EH (cell line): ENCODE measurements at regions not wholly inside any gene's neighbourhood (a gene's known extent, or its start where the extent isn't known, plus 50 kb on each side); places are given as distances from the start of the nearest gene placed in this dataset.
A peak's percentile ranks its signal among the peaks of the same experiment; 100 is the strongest.
"Not testable (repeated sequence)": the region's sequence is repeated elsewhere in the genome, so short reads cannot be mapped to it uniquely, and the experiment has no call there.

ENCODE experiments used
- DNase-seq: peaks from one replicate; pipeline ENCODE4 v3.0.0-alpha.2; 2015; ENCODE audit warnings: low read depth

DNA sequence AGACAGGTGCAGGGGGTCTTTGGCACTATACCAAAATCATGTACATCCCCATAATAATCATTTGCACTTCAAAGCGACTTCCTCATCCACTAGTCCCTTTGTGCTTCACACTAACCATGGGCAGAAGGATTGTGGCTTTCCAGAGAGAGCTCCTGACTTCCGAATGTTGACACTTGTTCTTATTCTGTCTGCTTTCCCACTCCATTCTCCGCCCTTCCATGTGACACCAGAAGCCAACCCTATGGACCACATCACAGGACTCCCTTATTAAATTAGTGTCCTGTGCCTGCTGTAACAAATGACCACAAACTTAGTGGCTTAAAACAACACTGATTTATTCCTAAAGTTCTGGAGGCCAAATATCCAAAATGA is 91.6 kb downstream of the CMC2 start:
- no peak for DNase-seq

- DNase-seq: no peak
Measured at GRCh38 chr16:80914379-80915078, 92.2 kb downstream of the CMC2 start.

- DNase-seq: no peak
Measured at GRCh38 chr16:80913397-80913796, 93.3 kb downstream of the CMC2 start.

GRCh38 chr16:80912651-80913050 is 94.0 kb downstream of the CMC2 start:
- no peak for DNase-seq

DNA sequence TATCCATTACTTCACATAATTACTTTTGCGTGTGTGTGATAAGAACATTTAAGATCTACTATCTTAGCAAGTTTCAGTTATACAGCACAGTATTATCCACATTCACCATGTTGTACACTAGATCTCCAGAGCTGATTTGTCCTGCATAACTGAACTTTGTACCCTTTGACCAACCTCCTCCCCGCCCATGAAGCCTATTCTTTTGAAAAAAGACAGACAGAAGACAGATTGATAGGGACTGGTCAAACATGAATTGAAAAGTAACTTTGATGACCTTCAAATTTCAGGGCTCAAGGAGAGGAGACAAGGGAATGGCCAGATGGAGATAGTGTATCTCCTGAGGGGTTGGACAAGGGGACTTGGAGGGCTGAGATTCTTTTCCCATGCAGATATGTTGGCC is 96.3 kb downstream of the CMC2 start:
- no peak for DNase-seq

DNA sequence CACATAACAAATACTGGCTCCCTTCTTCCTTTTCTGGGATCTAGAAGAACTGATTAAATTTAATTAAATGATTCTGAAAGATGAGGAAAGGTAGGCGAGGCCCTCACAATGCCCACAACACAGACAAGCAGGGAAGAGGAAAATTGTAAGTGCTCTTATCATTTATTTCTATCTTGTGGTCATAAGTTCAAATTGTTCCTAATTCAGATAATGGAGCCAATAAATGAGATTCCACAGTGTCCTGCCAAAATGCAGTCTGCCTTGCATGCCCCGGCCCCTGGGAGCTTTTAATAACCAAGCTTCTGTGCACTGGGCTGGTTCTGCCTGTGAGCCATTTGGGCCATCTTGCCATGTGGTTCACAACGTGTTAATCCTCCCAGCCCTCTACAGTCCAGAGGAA is 97.0 kb downstream of the CMC2 start:
- no peak for DNase-seq

DNA sequence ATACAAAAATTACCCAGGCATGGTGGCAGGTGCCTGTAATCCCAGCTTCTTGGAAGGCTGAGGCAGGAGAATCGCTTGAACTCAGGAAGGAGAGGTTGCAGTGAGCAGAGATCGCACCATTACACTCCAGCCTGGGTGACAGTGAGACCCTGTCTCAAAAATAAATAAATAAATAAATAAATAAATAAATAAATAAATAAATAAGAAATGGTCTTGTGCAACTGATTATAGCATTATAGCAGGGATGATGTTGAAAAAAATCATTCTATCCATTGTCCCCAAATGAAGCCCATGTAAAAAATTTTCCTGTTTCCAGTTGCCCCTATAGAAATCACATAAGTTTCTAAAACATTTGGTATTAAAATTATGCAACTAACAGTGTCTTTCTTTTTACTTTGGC is 100.5 kb downstream of the CMC2 start:
- DNase-seq: not testable (repeated sequence)

- no peak for DNase-seq
Measured at GRCh38 chr16:80903616-80904015, 99.2 kb upstream of the CDYL2 start.

DNA sequence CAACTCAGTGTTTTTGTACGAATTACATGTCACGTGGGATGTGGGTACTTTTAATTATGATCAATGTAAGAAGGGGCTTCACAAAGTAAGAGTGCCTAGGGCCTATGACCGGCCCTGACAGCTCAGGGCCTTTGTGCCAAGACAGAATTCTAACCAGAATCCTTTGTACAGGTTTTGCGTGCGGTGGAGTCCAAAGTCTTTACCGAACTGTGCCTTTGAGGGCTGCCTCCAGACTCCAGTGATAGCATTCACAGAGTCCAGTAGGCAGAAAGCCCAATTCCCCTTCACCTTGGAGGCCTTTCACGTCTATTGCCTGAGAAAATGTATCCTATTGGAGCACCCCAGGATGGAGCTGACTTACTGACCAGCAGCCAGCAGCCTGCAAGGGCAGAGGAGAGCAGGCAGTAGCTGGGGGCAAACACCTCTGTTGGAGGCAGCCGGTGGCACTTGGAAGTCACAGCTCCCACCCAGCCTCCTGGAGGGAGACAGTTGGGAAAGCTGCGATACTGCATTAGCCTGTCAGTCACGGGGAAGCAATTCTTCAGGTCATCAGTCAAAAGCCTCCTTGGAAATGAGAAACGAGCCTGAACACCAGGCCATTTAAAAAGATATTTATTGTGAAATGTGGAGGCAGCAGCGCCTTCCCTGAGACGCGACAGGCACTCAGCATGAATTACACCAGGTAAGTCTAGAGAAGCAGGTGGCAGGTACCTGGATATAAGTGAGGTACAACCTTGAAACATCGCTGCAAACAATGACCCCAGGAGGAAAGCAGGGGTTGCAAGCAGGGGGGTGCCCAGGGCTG is 98.1 kb upstream of the CDYL2 start:
- DNase-seq: no peak

- no peak for DNase-seq
Measured at GRCh38 chr16:80900593-80900954, 96.2 kb upstream of the CDYL2 start.

DNA sequence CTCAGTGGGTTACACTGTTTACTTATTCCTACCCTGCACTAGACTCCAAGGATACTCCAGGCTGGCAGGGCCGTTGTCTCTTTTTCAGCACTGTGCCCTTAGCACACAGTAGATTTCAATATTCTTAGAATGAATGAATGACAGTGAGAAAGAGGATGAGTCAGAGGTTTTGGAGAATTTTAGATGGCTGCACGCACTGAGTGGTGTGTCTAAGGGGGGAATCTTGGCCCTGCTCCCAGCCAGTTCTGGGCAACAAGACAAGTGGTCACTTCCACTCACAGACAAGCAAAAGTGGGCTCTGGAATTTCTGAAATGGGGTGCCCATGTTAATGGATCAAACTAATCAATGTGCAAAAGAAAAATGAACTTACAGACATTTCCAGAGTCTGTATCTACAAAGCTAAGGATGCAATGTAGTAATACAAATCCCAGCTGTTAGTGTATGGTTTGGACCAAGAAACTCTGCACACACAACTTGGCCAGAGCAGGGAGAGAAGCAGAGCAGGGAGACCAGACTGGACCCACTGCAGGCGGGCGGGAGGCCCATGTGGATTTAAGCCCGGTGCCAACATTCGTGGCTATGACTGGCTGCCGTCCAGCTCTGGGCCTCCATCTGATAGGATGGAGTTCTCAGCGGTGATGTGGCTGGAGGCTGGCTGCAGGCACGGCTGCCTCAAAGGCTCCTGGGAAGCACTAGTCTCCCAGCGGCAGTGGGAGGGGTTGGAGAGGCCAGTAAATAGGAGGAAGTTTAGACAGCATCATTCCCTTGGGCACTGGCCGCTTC is 95.6 kb upstream of the CDYL2 start:
- DNase-seq: peak; percentile 67

DNA sequence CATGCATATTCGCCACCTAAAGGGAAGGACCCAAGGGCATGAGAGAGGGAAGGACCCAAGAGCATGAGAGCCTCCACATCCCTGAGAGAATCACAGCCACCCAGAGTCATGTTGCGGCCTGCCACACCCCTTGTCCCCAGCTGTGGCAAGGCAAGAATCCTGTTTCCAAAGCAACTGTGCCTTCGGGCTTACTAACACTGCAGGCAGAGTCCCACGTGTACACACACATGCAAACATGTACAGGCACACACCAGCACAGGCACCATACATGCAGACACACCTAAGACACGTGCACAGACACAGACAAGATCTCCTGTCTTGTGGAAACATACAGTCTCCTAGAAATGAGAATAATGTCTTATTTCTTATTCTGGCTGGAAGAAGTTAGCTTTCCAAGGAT is 92.4 kb upstream of the CDYL2 start:
- no peak for DNase-seq

GRCh38 chr16:80894091-80894490 is 89.7 kb upstream of the CDYL2 start:
- DNase-seq: no peak

GRCh38 chr16:80893686-80894085 is 89.3 kb upstream of the CDYL2 start:
- no peak for DNase-seq

DNA sequence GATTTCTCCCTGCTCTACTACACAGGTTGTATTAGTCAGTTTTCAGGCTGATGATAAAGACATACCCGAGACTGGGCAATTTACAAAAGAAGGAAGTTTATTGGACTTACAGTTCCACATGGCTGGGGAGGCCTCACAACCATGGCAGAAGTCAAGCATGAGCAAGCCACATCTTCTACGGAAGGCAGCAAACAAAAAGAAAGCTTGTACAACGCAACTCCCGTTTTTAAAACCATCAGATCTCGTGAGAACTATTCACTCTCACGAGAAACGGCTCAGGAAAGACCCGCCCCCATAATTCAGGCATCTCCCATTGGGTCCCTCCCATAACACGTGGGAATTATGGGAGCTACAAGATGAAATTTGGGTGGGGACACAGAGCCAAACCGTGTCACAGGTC is 88.0 kb upstream of the CDYL2 start:
- not testable (repeated sequence) for DNase-seq

DNA sequence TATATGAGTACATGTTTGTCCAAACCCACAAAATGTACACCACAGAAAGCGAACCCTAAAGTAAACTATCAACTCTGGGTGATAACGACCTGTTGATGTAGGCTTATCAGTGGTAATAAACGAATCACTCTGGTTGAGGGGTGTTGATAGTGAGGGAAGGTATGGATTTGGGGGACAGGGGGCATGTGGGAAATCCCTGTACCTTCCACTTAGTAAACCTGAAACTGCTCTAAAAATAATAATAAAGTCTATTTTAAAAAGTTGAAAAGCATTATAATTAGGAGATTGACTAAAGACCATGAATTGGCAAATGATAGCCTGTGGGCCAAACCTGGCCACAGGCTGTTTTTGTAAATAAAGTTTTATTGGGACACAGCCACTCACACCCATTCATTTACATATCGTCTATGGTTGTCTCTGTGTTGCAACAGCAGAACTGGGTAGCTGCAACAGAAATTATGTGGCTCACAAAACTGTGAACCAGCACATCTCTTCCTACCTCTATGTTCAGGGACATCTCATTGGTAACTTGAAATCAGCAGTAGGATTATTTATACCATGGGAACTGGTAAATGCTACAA is 85.5 kb upstream of the CDYL2 start:
- DNase-seq: no peak

GRCh38 chr16:80887062-80887461 is 82.7 kb upstream of the CDYL2 start:
- no peak for DNase-seq

GRCh38 chr16:80883816-80884215 is 79.4 kb upstream of the CDYL2 start:
- DNase-seq: no peak

DNA sequence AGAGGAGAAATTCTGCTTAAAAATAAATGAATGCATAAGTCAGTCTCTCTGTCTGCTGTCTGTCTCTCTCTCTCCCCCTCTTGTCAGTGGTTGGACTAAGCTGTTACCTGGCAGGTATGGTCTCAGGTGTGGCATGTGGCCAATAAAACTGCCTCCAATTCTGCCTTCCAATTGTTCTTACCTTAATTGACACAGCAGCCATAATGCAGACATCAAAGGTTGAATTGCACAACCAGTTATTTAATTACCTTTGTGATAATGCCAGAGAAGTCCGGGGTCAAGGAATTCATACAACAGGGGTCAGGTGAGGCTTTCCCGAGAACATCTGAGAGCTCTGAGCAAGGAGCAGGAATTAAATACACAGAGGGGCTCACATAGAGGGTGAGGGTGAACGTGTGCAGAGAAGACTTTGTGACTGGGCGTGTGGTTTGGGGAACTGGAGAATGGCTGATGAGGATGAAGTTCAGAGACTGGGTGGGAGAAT is 78.8 kb upstream of the CDYL2 start:
- DNase-seq: no peak

DNA sequence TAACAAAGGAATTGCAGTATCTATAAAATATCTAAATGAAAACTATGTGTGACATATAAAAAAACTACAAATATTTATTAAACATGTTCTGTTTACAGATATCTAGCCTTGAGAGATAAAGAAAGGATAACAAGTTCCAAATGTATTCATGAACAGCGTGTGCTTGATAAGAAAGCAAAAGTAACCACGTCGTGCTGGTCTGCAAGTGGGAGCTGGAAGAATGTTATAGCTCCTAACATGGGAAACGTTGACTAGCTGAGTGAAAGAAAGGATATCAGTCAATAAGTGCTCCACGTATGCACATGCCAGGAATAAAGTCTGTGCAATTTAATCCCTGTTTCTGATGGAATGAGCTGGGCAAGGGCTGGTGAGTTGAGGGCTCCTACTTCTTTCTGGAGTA is 71.2 kb upstream of the CDYL2 start:
- DNase-seq: no peak

DNA sequence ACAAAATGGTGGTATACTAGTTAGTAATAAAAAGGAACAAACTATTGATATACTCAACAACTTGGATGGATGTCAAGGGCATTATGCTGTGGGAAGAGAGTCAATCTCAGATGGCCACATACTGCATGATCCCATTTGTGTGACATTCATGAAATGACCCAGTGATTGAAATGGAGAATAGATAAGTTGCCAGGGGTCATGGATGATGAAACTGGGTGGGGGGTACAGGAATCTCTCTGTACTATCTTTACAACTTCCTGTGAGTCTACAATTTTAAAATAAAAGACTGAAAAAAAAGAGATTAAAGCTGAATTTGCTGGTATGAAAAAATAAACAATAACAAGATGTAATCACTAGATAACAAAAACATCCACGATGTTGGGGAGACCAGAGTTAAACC is 70.5 kb upstream of the CDYL2 start:
- no peak for DNase-seq

DNA sequence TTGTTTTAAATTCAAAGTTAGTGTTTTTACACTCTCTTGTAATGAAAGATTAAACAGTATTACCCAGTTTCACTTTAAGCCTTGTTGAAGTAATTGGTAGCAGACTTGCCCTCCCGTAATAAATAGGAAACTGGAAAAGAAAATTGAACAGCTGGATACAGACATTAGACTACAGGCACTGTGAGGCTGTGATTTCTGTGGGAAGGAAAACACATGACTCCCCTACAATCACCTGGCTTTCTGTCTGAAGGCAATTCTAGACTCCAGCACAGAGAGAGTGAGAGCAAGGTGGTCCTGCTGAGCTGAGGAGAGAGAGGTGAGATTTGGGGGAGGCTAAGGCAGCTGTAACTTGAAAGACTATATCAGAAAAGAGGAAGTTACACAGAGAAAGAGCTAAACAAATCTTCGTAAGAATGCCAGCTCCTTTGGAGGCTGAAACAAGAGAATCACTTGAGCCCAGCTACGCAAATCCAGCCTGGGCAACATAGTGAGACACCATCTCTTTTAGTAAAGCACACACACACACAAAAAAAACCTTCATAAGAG is 57.8 kb upstream of the CDYL2 start:
- DNase-seq: no peak
